Stimulated activated naive CD4-positive, alpha-beta T cell (primary cell): ENCODE measurements at regions not wholly inside any gene's neighbourhood (a gene's known extent, or its start where the extent isn't known, plus 50 kb on each side); places are given as distances from the start of the nearest gene placed in this dataset.
"Not testable (repeated sequence)": the region's sequence is repeated elsewhere in the genome, so short reads cannot be mapped to it uniquely, and the experiment has no call there.

ENCODE experiments used
- DNase-seq, 6 experiments: peaks; one replicate each; lab custom pipeline; 2025; lab: John Stamatoyannopoulos, UW

DNA sequence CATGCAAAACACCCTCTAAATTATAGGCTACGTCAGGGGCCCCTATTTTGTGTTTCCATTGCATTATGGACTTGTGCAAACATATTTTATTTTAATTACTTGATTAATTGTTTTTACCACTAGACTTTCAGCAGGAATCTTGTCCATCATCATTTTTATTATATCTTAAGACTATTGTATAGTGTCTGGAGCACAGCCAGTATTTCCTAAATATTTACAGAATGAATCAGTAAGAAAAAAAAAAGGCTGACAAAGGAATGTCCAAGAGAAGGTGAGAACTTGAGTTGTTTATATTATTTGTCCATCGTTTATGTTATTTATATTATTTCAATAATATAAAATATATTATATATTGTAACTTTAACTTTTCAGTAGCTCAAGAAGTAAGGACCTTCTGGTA is 664.7 kb downstream of the SLC6A15 start:
- no peak for DNase-seq

DNA sequence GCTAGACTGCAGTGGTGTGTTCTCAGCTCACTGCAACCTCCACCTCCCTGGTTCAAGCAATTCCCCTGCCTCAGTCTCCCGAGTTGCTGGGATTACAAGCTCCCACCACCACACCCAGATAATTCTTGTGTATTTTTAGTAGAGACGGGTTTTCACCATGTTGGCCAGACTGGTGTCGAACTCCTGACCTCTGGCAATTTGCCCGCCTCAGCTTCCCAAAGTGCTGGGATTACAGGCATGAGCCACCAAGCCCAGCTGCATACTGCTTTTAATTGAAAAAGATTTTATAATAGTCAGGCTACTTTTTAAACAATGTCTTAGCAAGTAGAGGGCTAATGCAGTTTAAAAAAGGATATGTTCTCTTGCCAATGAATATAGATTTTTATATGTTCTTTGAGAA is 668.9 kb downstream of the SLC6A15 start:
- DNase-seq: no peak

DNA sequence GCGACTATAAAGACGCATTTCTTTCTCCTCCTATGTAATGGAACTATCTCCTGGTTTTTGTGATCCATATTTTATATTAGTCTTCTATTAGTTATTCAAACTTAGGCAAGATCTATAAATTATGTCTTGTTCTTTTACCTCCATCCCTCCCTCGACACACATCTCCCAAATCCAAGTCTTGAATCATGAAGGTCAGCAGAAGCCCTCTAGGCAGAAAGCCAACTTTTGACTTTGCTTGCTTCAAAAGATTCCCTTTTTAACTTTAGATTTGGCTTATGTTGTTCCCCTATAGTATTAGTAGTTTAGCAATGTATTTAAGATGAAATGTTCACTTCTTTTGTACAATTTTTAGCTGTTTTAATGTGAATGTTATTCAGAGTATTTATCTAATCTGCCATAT is 689.8 kb downstream of the SLC6A15 start:
- DNase-seq: no peak

DNA sequence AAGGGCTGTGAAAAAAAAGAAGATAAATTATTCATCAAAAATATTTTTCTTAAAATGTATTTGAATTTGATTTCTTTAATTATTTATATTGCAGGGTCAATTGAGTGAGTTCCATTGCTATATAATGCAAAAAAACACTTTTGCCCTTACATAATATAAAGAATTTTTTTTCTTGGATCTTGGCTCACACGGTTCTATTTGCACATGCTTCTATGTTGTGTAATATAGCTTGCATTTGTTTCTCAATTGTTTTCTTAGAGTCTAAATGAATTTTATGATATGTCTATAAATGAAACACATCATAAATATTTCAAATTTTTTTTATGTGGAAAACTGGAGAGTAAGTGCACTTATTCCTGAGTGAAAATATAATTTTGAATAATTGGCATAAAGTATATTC is 694.2 kb downstream of the SLC6A15 start:
- no peak for DNase-seq

DNA sequence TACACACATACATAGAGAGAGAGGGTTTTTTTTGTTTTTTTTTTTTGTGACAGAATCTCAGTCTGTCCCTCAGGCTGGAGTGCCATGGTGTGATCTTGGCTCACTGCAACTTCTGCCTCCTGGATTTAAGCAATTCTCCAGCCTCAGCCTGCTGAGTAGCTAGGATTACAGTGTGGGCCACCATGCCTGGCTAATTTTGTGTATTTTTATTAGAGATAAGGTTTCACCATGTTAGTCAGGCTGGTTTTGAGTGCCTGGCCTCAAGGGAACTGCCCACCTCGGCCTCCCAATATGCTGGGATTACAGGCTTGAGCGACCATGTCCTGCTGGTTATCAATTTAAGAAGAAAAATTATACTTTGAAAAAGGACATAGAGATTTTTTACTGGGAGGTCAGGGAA is 710.6 kb downstream of the SLC6A15 start:
- DNase-seq: no peak

DNA sequence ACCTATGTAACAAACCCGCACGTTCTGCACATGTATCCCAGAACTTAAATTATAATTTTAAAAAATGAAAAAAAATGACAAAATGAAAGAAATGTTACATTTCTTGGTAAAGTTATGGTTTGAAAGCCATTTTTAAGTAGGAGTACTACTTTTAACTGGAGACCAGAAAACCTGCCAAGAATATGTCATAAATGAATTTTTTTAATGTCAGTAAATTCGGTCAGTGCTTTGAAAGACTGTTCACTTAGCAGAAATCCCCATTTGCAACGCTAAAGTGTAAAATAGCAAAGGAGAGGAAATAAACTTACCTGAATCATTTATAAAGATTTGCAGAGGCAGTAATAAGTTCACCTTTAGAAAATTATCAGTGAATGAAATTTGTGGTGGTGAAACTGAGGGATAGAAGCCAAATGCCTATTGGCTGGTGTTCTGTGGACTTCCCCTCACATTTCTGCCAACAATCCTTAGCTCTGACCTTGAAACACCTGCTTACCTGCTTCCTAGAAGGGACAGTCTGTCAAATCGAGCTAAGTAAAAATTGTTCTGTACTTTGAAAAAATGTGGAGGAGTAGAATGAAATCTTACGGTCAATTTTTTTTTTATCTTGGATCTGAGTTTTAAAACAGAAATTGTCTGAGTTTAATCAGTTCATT is 714.2 kb downstream of the SLC6A15 start:
- DNase-seq: no peak

DNA sequence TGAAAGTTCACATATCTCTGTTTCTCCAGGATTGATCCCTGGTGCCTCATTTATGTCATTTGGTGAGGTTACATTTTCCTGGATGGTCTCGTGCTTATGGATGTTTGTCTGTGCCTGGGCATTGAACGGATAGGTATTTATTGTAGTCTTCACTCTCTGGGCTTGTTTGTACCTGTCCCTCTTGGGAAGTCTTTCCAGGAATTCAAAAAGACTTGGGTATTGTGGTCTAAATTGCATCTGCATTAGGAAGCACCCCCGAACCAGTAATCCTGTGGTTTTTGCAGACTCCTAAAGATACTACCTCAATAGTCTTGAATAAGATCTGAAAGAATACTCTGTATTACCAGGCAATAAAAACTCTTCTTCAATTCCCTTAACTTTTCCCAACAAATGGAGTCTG is 720.8 kb downstream of the SLC6A15 start:
- no peak for DNase-seq

DNA sequence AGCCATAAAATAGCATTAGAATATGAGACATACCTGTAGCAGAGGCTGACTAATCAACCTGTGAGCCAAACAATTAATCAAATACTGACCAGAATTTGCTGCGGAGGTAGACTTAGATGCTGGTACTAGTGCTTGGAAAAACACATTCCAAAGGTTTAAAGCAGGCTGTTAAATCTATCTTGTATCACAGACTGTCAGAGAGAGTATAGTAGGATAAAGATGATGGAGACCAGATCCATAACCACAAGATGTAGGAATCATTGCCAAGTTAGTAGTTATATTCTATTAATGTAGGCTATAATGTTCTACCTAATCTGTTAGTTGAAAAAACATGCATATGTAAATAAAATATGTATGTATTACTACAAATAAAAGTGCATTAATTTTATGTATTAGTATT is 726.2 kb downstream of the SLC6A15 start:
- no peak for DNase-seq

DNA sequence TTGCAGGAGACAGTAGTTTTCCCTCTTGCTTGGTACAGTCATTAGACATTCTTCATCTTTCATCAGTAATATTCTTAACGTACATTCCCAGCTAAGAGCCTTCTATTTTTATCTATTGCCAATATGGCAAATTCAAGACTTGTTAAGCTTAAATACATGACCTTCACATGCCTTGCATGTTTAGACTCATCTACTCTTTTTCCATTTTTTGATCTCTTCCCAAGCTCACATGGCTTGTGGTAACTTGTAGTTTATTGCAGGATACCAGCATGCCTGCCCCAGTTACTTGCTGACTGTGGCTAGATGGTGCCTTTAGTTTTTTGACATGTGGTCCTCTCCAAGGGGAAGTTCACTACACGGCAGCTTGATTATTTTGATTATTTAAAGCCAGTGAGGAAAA is 729.0 kb downstream of the SLC6A15 start:
- DNase-seq: no peak

DNA sequence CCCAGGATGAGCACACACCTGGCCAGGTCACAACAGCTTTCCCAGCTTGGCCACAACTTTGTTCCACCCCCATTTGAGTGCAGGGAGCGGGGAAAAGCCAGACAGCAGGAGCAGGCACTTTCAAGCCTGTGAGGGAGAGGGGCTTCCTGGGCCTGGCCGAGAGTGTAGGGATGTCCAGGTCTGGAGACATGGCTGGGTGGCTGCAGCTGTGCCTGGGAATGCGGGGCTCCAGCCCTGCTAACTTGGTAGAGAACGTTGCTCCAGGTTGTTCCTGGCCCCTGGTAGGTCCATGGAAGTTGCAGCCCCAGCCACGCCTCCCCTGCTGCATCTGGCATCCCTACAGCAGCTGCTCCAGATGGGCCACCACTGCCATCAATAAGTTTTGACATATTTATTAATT is 738.5 kb downstream of the SLC6A15 start:
- DNase-seq: no peak

DNA sequence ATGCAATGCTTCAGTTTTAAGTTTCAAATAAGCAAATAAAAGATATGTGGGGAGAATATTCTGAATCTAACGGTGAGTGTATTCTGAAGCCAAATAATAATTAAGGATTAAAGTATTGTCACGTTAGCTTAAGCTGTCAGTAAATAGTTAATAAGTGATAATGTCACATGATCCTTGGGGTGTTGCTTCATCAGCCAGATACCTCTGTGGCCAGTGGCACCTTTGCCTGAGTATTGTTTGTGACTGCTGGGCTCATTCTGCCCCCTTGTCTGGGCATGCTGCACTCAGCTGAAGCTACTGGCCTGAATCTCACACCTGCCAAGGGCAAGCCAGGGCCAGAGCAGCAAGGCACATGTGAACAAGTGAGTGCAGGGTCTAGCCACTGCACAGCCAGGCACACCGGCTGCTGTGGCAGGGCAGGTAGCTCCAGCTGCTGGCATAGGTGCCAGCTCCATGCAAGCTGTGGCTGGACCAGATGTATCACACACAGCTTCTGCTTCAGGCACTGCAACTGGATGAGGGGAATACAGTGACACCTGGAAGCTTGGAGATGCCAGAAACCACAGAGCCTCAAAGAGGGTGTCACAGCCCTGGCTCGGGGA is 739.7 kb downstream of the SLC6A15 start:
- DNase-seq: no peak

DNA sequence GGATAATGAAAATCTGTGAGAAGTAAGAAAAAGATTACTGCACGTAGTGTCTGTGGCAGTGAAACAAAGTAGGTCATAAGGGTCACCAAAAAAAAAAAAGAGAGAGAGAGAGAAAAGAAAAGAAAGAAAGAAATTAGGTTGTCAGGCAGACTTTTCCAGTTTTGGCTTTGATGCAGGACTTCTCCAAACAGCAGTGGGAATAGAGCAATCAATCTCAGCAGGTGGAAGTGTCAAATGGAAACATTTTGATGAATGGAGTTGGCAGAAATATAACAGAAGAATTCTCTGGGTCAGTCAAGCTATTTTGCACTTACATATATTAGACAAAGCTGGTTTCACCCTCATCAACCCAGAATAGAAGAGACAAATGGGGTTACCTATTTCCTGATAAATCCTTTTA is 745.8 kb downstream of the SLC6A15 start:
- DNase-seq: no peak

DNA sequence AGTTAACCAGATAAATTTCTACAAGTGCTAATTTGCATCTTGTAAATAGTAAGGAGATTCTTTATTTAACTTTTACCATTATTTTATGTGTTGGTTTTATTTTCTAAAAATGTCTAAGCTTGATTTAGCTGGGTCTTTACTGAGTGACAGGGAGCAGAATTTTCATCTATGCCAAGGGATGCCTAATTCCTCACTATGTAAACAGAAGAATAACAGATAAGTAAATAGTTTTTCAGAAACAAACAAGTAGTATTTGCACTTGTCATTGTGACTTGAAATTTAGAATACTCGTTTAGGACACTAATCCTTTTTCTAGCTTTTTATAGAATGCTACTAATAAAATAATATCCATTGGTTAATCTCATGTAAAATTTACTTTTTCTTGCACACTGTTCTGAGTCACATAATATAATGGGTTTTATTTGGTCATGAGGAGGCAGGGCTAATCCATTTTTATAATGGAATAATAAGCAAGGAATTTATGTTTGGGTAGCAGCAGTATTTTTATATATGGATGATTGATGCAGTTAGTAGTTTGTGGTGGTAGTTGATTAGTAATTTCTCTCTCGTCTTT is 746.5 kb downstream of the SLC6A15 start:
- no peak for DNase-seq

DNA sequence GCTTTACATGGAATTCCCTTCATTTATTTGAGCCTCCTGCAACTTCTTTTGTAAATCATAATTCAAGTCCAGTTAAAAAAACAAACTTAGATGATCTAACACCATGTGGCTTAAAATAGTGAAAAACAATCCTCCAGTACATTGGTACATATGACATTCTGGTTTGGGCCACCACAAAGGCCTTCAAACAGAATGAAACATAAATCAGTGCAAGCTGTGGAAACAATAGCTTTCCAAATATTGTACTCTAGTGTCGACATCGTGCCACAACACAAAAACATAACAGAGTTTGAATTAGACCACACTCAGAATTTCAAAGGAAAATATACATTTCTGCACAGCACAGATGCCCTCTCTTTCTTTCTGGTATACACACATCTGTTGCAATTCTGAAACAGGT is 751.3 kb downstream of the SLC6A15 start:
- DNase-seq: no peak

DNA sequence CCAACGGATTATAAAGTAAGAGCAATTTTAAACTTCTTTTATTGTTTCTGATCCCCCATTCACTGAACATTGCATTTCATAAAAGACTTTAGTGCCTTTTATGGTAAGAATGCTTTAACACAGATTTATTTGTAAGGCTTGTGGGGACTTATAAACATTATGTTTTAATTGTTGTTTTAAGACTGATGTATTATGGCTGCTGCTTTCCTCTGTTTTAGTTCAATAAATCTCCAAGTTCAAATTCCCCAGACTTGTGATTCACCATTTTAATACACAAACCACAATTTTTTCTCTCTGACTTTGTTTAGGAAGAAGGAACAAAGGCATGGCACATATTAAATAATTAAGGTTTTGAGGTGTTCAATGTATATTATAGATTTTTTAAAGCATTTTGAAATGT is 753.3 kb downstream of the SLC6A15 start:
- no peak for DNase-seq

DNA sequence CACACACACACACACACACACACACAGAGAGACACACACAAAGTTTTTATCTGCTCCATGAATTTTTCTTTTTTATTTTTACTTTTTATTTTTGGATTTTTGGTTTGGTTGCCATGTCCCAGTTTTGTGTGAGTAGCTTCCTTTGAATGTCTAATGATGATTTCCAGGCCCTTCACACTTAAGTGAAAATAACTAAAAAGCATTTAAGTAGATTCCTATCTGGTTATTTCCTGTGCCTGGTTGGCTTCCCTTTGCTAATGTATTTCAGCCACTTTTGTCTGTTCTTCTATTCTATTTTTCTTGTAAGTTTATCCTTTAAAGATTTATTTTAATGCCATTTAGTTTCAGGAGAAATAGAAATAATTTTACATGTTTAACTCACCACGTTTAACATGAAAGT is 755.4 kb downstream of the SLC6A15 start:
- no peak for DNase-seq

DNA sequence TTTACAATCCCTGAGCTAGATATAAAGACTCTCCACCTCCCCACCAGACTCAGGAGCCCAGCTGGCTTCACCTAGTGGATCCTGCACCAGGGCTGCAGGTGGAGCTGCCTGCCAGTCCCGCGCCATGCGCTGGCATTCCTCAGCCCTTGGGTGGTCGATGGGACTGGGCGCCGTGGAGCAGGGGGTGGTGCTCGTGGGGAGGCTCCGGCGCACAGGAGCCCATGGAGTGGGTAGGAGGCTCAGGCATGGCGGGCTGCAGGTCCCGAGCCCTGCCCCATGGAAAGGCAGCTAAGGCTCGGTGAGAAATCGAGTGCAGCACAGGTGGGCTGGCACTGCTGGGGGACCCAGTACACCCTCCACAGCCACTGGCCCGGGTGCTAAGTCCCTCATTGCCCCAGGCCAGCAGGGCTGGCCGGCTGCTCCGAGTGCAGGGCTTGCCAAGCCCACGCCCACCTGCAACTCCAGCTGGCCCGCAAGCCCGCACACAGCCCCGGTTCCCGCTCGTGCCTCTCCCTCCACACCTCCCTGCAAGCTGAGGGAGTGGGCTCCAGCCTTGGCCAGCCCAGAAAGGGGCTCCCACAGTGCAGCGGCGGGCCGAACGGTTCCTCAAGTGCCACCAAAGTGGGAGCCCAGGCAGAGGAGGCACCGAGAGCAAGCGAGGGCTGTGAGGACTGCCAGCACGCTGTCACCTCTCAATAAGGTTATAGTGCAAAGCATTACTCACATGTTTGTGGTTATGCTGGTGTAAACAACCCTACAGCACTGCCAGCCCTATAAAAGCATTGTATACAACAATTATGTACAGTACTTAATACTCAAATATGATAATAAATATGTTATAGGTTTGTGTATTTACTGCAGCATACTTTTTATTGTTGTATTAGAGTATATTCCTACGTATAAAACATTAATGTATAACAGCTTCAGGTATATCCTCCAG is 757.3 kb downstream of the SLC6A15 start:
- DNase-seq: not testable (repeated sequence)

DNA sequence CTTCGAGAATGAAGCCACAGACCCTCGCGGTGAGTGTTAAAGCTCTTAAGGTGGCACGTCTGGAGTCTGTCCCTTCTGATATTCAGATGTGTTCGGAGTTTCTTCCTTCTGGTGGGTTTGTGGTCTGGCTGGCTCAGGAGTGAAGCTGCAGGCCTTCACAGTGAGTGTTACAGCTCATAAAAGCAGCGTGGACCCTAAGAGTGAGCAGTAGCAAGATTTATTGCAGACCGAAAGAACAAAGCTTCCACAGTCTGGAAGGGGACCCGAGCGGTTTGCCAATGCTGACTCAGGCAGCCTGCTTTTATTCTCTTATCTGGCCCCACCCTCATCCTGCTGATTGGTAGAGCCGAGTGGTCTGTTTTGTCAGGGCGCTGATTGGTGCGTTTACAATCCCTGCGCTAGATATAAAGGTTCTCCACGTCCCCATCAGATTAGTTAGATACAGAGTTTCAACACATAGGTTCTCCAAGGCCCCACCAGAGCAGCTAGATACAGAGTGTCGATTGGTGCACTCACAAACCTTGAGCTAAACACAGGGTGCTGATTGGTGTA is 758.1 kb downstream of the SLC6A15 start:
- not testable (repeated sequence) for DNase-seq

DNA sequence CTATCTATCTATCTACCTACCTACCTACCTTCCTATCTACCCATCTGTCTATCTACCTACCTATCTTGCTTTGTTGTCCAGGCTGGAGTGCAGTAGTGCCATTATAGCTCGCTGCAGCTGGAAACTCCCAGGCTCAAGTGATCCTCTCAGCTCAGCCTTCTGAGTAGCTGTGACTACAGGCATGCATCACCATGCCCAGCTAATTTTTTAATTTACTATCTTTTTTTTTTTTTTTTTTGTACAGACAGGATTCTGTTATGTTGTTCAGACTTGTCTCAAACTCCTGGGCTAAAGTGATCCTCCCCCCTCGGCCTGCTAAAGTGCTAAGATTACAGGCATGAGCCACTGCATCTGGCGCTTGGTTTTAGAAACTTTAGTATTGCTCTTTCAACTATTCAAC is 762.4 kb downstream of the SLC6A15 start:
- no peak for DNase-seq

DNA sequence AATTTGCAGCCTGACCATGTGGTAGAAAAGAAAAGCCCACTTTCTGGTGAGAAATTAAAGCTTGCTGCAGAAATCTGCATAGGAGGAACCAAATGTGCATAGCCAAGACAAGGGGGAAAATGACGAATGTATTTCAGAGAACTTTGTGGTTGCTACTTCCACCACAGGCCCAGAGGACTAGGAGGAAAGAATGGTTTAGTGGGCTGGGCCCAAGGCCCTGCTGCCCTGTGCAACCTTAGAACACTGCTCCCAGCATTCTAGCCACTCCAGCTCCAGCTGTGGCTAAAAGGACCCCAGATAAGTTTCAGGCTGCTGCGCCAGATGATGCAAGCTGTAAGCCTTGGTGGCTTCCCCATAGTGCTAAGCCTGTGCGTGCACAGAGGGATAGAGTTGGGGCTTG is 764.3 kb downstream of the SLC6A15 start:
- no peak for DNase-seq

DNA sequence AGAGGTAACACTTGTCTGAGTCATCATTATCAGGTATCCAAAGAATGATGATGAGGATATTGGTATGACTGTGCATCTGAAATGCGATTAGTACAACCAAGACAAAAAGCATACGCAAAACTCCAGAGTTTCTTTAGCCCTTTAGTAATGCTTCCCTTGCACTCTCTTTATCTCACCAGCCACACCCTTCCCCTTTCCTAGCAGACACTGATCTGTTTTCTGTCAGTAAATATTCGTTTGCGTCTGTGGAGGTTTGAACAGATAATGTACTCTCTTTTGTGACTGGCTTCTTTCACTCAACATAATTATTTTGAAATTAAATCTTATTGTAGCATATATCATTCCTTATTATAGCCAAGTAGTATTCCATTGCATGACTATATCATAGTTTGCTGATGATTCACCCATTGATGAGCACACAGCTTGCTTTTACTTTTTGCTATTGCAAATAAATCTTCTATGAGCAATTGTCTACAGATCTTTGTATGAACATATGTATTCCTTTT is 775.7 kb downstream of the SLC6A15 start:
- DNase-seq: no peak

DNA sequence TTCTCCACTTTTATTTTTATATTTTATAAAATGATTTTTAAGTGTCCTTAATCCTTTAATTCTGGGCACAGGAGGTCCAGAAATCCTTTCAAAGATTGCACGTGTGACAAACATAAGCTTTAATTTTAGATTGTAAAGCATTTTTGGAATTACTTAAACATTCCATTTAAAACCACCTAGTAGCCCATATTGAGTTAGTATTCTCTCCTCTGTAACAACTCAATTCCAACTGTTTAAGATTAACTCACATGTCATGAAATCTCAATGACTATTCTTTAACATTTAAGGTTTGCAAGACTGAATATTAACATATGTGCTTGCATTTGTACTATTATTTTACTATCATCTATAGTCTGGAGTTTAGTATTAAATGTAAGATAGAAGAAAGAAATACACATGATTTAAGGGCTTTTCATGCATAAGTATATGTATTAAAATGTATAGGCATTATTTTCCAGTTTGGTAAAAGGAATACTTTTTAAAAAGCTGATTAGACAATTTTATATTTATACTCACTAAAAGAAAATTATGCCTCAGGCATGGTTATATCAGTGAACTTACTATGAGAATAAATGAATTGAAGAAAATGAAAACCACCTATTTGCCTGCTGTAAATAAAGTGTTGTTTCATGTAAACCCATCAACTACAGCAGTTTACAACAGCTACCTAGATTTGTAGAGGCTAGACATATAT is 776.9 kb downstream of the SLC6A15 start:
- DNase-seq: no peak
